CD1c-positive myeloid dendritic cell (primary cell): ENCODE measurements at regions not wholly inside any gene's neighbourhood (a gene's known extent, or its start where the extent isn't known, plus 50 kb on each side); places are given as distances from the start of the nearest gene placed in this dataset.
"Not testable (repeated sequence)": the region's sequence is repeated elsewhere in the genome, so short reads cannot be mapped to it uniquely, and the experiment has no call there.

Experiments used
- DNase-seq: peaks from one replicate; pipeline ENCODE4 v3.0.0-alpha.2; 2016; ENCODE audit errors: extremely low spot score

DNA sequence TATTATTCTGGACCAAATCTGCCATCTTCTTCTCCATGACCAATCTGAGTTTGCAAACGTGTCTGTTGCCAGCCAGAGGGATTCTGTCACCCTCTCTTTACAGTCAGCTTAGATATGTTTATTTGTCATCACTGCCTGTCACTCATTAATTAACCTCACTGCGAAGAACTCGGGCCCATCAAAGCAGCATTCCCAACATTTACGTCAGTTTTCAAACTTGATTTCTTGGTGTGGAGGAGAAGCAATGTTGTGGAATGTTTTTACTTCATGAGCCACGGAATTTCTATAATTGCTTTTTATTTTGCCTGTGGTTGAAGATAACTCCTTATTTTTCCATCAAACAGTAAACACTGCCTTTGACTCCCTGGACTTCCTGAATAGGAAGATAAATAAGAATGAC, 91.8 kb upstream of the CNKSR3 start:
- DNase-seq: no peak

- no peak for DNase-seq
These were observed 92.2 kb upstream of the CNKSR3 start for GRCh38 chr6:154602708-154603107.

GRCh38 chr6:154604119-154604518, 93.6 kb upstream of the CNKSR3 start:
- peak; percentile 57 for DNase-seq

DNA sequence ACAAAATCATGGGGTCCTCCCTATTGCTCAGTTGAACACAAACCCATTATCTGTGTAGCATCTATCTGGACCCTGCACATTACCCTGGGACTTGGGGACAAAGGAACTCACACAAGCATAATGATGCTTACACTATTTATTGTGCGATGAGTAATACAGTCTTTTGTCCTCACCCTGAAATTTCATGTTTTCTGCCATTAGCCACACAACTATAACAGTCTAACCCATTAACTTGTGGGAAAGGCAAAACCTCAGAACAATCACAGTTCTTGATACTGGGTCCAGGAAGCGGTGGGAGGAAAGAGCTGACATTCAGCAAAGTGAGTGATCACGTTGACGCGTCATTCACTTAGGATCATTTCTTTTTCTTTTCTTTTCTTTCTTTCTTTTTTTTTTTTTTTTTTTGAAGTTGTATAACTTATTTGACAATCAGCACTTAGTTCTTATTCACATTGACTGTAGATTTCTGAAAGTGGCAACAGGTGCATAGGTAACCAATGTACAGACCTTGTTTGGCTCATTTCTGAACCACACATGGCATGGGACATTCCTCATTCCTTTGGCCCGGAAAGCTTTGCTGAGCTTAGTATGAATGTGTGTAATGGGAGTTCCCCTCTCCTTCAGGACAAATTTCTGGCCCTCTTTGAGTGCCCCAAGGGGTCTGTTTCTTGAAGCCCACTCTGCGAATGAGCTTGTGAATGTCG, 94.8 kb upstream of the CNKSR3 start:
- peak; percentile 35 for DNase-seq

GRCh38 chr6:154605882-154606370, 95.4 kb upstream of the CNKSR3 start:
- DNase-seq: no peak

- DNase-seq: peak; percentile 89
These were observed 96.0 kb upstream of the CNKSR3 start for GRCh38 chr6:154606457-154606856.

GRCh38 chr6:154606860-154607259, 96.4 kb upstream of the CNKSR3 start:
- DNase-seq: no peak

DNA sequence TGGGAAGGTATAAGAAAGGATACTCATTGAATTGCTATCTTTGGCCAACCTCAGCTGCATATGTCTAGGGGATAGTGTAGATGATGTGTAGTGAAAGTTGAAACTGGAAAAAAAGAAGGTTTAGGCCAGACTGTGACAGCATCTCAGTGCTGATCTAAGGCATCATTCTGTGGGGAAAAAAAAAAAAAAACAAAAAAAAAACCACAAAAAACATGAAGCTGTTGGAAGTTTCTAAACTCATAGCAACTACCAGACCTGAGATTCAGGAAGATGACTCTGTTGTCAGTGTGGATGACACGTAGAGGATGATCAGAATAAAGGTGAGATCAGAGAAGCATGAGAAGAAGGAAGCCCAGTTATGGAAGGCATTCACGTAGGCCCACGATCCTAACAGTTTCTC, 100.8 kb upstream of the CNKSR3 start:
- no peak for DNase-seq

DNA sequence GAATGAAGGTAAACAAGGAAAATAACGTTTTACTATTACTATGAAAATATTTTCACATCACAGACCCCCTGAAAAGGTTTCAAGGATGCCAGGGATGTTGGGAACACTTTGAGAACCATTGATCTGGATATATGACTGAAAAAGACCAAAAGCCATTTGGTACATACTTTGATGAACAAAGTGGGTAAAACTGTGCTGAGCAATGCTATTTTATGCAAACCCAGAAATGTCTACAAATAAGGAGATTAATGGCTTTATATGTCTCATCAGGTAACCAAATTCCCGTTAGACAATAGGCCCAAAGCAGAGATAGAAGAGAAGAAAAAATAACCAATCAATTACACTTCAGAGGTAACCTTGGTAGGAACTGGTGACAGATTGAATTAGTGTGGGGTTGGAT, 101.4 kb upstream of the CNKSR3 start:
- DNase-seq: no peak

DNA sequence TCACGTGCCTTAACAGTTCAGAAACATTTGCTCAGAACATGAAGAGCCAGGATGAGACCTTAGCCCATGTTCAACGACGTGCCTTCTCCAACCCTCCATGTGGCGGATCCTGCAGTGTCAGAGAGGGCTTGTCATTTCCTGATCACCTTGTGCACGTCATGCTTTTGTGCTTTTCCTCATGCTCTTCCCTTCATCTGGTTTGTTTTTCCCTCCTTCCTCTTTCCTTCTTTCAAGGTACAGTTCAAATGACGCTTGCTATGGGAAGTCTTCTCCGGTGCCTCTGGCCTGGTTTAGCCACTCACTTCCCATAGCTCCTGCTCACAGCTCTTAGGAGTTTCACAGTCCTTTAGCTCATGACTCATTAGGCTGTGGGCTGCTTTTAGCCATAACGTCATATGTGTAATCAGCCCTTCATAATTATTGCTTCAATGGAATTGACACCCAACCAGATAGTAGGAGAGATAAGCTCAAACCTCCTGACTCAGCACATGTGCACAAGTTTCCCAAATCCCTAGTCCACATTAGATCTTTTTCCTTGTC, 102.7 kb upstream of the CNKSR3 start:
- DNase-seq: peak; percentile 53

DNA sequence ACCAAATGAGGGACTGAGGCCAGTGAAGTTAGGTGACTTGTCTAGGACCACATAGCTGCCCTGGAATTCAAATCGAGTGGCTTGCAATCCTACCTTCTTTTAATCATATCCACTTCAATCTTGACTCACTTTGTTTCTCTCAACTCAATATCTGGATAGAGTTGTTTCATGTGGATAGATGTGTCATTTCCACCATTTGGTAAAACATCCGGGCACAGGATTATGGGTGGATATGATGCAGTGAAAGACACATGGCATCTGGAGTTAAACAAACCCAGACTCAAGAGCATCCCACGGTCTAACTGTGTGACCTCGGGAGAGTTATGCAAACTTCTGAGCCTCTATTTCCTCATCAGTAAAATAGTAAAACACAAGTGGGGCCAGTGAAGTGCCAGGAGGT, 103.6 kb upstream of the CNKSR3 start:
- no peak for DNase-seq

DNA sequence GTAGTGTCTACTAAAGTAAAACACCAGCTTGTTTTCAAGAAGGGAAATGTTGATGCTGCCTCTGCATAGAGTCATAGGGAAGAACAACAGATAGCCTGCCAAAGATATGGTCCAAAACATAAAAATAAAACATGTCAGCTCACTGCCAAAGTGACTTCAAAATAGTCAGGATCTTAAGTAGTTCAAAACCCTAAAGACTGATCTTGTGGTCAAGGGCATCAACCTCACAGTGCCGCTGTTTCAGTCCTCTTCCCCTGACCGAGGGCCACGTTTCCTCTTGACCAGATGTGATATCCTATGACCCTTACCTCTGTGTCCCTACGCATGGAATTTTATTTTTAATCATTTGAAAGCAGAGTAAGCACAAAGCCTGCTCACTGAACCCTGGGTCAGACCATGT, 104.2 kb upstream of the CNKSR3 start:
- no peak for DNase-seq

GRCh38 chr6:154615483-154616025, 105.1 kb upstream of the CNKSR3 start:
- no peak for DNase-seq

- DNase-seq: no peak
These were observed 106.7 kb upstream of the CNKSR3 start for GRCh38 chr6:154617175-154617574.

GRCh38 chr6:154619146-154619545, 108.7 kb upstream of the CNKSR3 start:
- no peak for DNase-seq

DNA sequence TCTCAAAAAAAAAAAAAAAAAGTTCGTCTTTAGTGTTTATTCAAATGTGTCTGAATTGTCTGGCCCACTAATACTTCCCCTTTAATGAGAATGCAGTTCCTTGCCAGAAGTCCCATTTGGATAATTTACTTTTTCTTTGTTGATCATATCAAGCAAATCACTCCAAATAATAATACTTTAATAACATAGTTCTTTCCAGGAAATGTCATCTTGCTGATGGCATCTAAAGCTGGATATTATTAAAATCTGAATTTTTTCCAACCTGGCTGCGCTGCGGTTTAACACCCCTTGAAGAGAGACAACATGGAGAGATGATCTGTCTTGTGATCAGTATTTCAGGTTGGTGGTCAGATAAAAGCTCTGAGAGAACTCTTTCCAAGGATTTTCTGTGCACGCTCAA, 111.2 kb upstream of the CNKSR3 start:
- DNase-seq: no peak

DNA sequence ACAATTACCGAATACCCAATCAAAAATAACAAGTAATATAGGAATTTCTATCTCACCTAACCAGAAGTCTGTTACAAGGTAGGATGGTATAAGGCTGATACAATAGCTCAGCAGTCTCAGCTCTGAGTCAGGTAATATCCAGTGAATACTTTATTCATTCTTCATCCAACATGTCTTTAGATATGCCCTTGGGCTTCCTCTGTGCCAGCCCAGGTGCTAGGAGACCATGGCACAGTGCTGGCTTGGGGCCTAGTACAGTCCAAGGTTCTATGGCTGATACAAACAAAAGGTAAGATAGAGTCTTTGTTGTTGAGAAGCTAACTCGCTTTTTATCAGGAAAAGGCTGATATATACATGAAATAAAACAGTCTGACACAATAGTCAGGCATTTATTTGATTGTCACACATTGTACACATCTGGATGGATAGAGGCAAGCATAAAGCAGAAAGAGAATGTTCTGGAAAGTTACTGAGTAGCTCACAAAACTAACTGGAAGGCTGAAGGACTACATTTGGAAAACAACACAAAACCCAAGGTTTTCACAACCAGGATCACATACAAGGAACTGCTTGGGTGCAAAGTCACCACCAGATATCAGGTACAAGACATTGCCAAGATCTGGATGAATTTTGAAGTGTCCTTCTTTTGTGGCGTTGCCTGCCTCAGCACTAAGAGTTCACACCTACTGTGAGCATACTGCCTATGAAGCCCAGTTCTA, 110.4 kb upstream of the SCAF8 start:
- no peak for DNase-seq

DNA sequence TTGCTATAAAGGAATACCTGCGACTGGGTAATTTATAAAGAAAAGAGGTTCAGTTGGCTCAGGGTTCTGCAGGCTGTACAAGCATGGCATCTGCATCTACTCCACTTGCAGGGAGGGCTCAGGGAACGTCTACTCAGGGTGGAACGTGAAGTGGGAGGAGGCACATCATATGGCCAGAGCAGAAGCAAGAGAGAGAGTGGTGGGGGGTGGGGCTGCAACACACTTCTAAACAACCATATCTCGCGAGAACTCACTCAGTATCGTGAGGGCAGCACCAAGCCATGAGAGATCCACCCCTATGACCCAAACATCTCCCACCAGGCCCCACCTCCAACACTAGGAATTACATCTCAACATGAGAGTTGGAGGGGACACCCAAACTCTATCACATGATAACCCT, 109.8 kb upstream of the SCAF8 start:
- DNase-seq: no peak

GRCh38 chr6:154624038-154624599, 109.1 kb upstream of the SCAF8 start:
- no peak for DNase-seq

DNA sequence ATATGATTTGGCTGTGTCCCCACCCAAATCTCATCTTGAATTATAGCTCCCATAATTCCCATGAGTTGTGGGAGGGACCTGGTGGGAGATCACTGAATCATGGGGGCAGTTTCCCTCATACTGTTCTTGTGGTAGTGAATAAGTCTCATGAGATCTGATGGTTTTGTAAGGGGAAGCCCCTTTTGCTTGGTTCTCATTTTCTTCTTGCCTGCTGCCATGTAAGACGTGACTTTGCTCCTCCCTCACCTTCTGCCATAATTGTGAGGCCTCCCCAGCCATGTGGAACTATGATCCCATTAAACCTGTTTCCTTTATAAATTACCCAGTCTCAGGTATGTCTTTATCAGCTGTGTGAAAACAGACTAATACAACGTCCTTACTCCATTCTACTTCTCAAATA, 108.5 kb upstream of the SCAF8 start:
- not testable (repeated sequence) for DNase-seq

GRCh38 chr6:154625721-154626120, 107.5 kb upstream of the SCAF8 start:
- DNase-seq: no peak

DNA sequence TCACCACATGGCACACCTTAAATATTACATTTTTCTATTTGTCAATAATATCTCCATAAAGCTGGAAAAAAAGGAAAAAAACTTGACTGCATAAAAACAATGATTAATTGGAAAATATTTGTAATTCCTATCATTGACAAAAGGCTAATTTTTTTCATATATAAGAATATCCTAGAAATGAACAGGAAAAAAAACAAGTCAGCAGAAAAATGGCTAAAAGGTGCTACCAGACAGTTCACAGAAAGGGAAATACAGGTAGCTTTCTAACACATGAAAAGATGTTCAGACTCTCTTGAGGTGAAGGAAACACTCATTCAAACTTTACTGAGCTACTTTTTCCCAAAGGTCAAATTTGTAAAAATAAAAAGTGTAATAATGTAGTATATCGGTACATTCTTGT, 104.1 kb upstream of the SCAF8 start:
- no peak for DNase-seq

- DNase-seq: no peak
These were observed 101.1 kb upstream of the SCAF8 start for GRCh38 chr6:154632119-154632518.
